PC-3 (cell line): ENCODE measurements at regions not wholly inside any gene's neighbourhood (a gene's known extent, or its start where the extent isn't known, plus 50 kb on each side); places are given as distances from the start of the nearest gene placed in this dataset.

Experiments used
- ATAC-seq: fragments of 200-7000 bp; cut with Tn5 transposase; 2 replicates; pipeline ENCODE4 v1.9.1; 2020; ENCODE audit warnings: mild to moderate bottlenecking, moderate library complexity
- BruUV-seq: library from RNA; stranded (reverse); fragments of 400-500 nt; replicated peaks from 2 replicates; lab custom pipeline; 2021; lab: Mats Ljungman, UMichigan
- CTCF ChIA-PET: fragments of 300-600 bp; sonication (Branson Sonifier 250); formaldehyde crosslinking; loops from one replicate; lab custom pipeline; 2022; ENCODE audit warnings: antibody characterized with exemption; lab: Charles Lee
- POLR2A ChIA-PET: fragments of 300-600 bp; sonication (Branson Sonifier 250); formaldehyde crosslinking; loops from one replicate; lab custom pipeline; 2022; ENCODE audit warnings: antibody characterized with exemption; ENCODE audit not compliant: unreplicated experiment; lab: Charles Lee
- DNase-seq: peaks from one replicate; pipeline ENCODE4 v3.0.0-alpha.2; 2015
- H2AFZ ChIP-seq: fragments of 300-600 bp; sonication (generic); 2 replicates; pipeline ENCODE4 v1.6.0; 2016; ENCODE audit warnings: antibody characterized with exemption, low read length
- H3F3A ChIP-seq: fragments of 300-600 bp; sonication (generic); one replicate; pipeline ENCODE4 v1.6.0; 2017; ENCODE audit warnings: antibody characterized with exemption, low read length, control low read depth, mild to moderate bottlenecking; ENCODE audit not compliant: unreplicated experiment
- H3K27ac ChIP-seq: fragments of 300-600 bp; sonication (generic); 2 replicates; pipeline ENCODE4 v1.5.1; 2016; ENCODE audit warnings: mild to moderate bottlenecking, low read length
- H3K27me3 ChIP-seq: fragments of 300-600 bp; sonication (generic); 2 replicates; pipeline ENCODE4 v1.6.1; 2016; ENCODE audit warnings: low read length, mixed read lengths
- H3K36me3 ChIP-seq: fragments of 300-600 bp; sonication (generic); 2 replicates; pipeline ENCODE4 v1.6.1; 2016; ENCODE audit warnings: low read depth, mixed run types, low read length, mixed read lengths
- H3K4me1 ChIP-seq: fragments of 300-600 bp; sonication (generic); 2 replicates; pipeline ENCODE4 v1.5.1; 2016; ENCODE audit warnings: low read length; ENCODE audit not compliant: insufficient read depth
- H3K4me2 ChIP-seq: fragments of 300-600 bp; sonication (generic); 2 replicates; pipeline ENCODE4 v1.6.0; 2016; ENCODE audit warnings: low read length
- H3K4me3 ChIP-seq: fragments of 300-600 bp; sonication (generic); 2 replicates; pipeline ENCODE4 v1.5.1; 2016; ENCODE audit warnings: mild to moderate bottlenecking, low read length, mixed read lengths
- H3K79me2 ChIP-seq: fragments of 300-600 bp; sonication (generic); 2 replicates; pipeline ENCODE4 v1.6.1; 2017; ENCODE audit warnings: low read length, mixed read lengths
- H3K9ac ChIP-seq: fragments of 300-600 bp; sonication (generic); 2 replicates; pipeline ENCODE4 v1.6.0; 2016; ENCODE audit warnings: mild to moderate bottlenecking, low read length
- H3K9me2 ChIP-seq: fragments of 300-600 bp; sonication (generic); replicated peaks from 2 replicates; pipeline ENCODE4 v1.6.1; 2016; ENCODE audit warnings: mixed run types, low read length, mixed read lengths
- H3K9me3 ChIP-seq: fragments of 300-600 bp; sonication (generic); 2 replicates; pipeline ENCODE4 v1.6.1; 2016; ENCODE audit warnings: low read length, mixed read lengths
- H4K20me1 ChIP-seq: fragments of 300-600 bp; sonication (generic); 2 replicates; pipeline ENCODE4 v1.6.1; 2016; ENCODE audit warnings: low read length, mixed read lengths
- CTCF ChIP-seq: fragments of 300-600 bp; sonication (generic); conservative IDR thresholded peaks from 2 replicates; pipeline ENCODE4 v1.5.1; 2017; ENCODE audit warnings: antibody characterized with exemption, low read depth, mild to moderate bottlenecking, low read length
- EZH2 ChIP-seq: fragments of 300-600 bp; sonication (generic); IDR thresholded peaks from one replicate; pipeline ENCODE4 v1.6.1; 2017; ENCODE audit warnings: antibody characterized with exemption, mild to moderate bottlenecking, low read length; ENCODE audit not compliant: unreplicated experiment
- EZH2phosphoT487 ChIP-seq: fragments of 300-600 bp; sonication (generic); IDR thresholded peaks from 2 replicates; pipeline ENCODE4 v1.6.1; 2018; ENCODE audit warnings: mild to moderate bottlenecking, antibody characterized with exemption, low read length, borderline replicate concordance
- intact Hi-C: fragments of 100-400 bp; cut with micrococcal nuclease; formaldehyde crosslinking; loops from 2 replicates; pipeline ENCODE4 v1.9.0; 2023

DNA sequence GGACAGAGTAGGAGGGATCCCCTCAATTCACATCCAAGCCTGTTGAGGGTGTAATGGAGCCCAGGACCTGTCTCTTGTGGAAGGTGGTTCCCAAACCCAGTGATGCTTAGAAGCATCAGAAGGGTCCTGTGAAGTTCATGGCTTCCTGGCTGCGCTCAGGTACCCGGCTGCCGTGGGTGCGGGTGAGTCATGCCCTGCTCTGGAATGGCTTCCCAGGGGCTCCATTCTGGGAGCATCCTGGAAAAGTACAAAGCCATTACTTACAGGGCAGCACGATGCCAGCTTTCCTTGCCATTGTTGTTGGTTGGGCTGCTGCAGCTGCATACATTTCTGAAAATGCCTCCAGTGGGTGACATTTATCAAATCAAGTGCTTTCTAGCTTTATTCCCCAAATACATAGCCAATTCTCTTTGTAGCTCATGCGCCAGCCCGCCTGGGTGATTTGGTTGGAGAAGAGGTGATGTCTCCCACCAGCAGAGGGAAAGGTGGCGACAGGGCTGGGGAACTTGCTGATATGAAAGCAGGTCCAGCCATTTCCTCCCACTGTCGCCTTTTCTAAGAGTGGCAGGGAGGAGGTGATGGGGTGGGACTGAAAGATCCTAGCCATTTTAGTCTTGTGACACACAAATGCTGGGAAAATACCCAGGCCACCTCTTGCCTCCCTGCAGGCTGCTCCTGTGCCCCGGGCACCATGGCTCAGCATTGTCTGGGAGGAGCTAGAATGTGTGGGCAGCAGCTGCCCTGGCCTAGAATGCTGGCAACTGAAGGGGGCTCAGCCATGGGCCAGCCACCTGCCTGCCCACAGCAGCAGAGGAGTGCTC is 65.9 kb upstream of the HPCAL1 start:
- no peak overlapping the region for H3K9ac ChIP-seq
- ATAC-seq (no peak), DNase-seq (no peak)
- H3K27me3 ChIP-seq: no peaks in the 10 kb centered on the region
- intact Hi-C loops: no loop called here
- TF ChIP-seq CTCF (no peak), EZH2 (no peak), EZH2phosphoT487 (no peak)
- H3K27ac ChIP-seq: no peak overlapping the region
- no peak overlapping the region for H2AFZ ChIP-seq
- H3F3A ChIP-seq: no peaks in the 10 kb centered on the region
- H3K4me2 ChIP-seq: no peak overlapping the region
- no peaks in the 10 kb centered on the region for H3K9me3 ChIP-seq
- no TSS peak for BruUV-seq
- H3K9me2 ChIP-seq: no peaks in the 10 kb centered on the region
- ChIA-PET CTCF (no interaction called here), POLR2A (interaction anchor here (0.7 kb wide), 1 partner anchor 860 kb away, joined by 4 read pairs; no protein-coding TSS in a partner anchor)
- no peak overlapping the region for H3K4me3 ChIP-seq
- no peaks in the 10 kb centered on the region for H3K4me1 ChIP-seq
- H4K20me1 ChIP-seq: no peaks in the 10 kb centered on the region
- H3K79me2 ChIP-seq: no peaks in the 10 kb centered on the region
- H3K36me3 ChIP-seq: no peaks in the 10 kb centered on the region

DNA sequence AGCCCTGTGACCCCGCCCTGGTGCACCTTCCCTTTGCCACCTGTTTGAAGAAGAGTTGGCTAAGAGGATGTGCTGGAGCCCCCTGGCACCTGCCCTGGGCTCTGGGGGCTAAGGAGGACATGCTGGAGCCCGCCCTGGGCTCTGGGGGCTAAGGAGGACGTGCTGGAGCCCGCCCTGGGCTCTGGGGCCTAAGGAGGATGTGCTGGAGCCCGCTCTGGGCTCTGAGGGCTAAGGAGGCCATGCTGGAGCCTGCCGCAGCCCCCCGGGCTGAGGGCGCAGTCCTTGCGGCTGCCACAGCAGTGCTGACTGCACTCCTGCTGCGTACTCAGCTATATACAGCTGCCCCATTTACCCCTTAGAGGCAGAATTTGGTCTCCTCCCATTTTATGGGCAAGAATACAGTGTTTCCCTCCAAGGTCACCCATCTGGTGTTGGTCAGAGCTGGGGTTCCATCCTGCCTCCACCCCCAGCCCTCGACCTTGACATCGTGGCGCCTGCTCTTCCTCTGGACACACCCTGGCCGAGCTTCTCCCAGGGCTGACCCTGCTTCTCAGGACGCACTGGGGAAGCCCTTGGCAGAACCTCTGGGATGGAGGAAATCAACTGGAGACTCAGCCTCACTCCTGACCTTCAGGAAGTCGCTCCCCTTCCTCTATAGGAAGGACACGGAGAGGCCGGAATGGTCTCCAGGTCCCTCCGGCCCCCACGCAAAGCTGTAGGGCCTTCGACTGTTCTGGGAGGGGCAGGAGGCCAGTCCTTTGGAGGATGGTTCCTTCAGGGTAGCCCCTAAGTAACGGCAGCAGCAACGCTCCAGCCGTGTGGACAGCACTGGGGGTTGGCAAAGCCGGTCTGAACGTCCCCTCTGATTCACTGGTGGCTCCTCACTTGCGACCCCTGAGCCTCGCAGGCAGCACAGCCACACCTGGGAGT is 65.0 kb upstream of the HPCAL1 start:
- Histone ChIP-seq H3K9me3 (no peaks in the 10 kb centered on the region), H4K20me1 (no peaks in the 10 kb centered on the region), H3K36me3 (no peaks in the 10 kb centered on the region), H3F3A (no peaks in the 10 kb centered on the region), H3K27me3 (no peaks in the 10 kb centered on the region), H2AFZ (no peak overlapping the region), H3K79me2 (no peaks in the 10 kb centered on the region), H3K4me3 (no peak overlapping the region), H3K9ac (no peak overlapping the region), H3K4me2 (no peak overlapping the region), H3K27ac (no peak overlapping the region), H3K9me2 (no peaks in the 10 kb centered on the region), H3K4me1 (no peaks in the 10 kb centered on the region)
- intact Hi-C loops: no loop called here
- no peak for ATAC-seq
- ChIA-PET POLR2A (no interaction called here), CTCF (no interaction called here)
- TF ChIP-seq EZH2phosphoT487 (no peak), EZH2 (no peak), CTCF (no peak)
- BruUV-seq: no TSS peak
- DNase-seq: no peak
